ENCODE measurements at regions not wholly inside any gene's neighbourhood (a gene's known extent, or its start where the extent isn't known, plus 50 kb on each side); places are given as distances from the start of the nearest gene placed in this dataset.

DNA sequence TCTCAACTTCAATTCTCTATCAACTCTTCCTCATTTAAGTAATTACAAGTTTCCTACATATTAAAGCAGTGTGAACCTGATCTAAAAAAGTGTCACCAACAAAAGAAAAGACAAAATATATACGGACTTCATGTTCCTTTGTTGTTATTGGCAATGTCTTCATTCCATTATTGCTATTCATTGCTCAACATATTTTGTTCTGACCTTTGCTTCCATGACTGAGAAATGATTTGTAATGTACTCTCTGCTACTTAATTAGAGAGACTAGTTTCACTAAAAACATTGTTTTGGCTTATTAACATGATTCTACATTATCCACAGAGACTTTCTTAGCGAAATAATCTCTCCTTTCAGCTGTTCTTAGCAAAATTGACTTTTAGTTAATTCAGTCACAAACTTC lies 657.2 kb upstream of the ROBO1 start (continued):
- TF ChIP-seq EGR1 (IDR thresholded peaks at IDR 0.05; ENCODE audit: low read depth in 2 of 2): no peak
- no peak for TF ChIP-seq RXRA (IDR thresholded peaks at IDR 0.05)
- TF ChIP-seq NR2F2 (IDR thresholded peaks at IDR 0.05): no peak

GRCh38 chr3:80408030-80408721 lies 640.4 kb upstream of the ROBO1 start:
- DNase-seq (ENCODE audit: low spot score): no peak
- TF ChIP-seq HNF4G (IDR thresholded peaks at IDR 0.05) (no peak), RXRA (IDR thresholded peaks at IDR 0.05) (no peak)
- TF ChIP-seq, protein P1, sequence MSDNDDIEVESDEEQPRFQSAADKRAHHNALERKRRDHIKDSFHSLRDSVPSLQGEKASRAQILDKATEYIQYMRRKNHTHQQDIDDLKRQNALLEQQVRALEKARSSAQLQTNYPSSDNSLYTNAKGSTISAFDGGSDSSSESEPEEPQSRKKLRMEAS (IDR thresholded peaks at IDR 0.05): no peak
- no peaks in the 10 kb centered on the region for H3K27me3 ChIP-seq (ENCODE audit: control insufficient read depth in 4 of 4, insufficient read depth in 4 of 4, low read length in 3 of 4)
- H3K4me1 ChIP-seq (ENCODE audit: control insufficient read depth in 4 of 4, insufficient read depth in 4 of 4, low read length in 3 of 4): no peaks in the 10 kb centered on the region
- H3K4me3 ChIP-seq (ENCODE audit: low read depth in 1 of 3, low read length in 3 of 3): no peak overlapping the region
- no peaks in the 10 kb centered on the region for H3K36me3 ChIP-seq (ENCODE audit: control insufficient read depth in 4 of 4, insufficient read depth in 3 of 4, low read depth in 1 of 4, low read length in 3 of 4)
- WGBS: 68% methylated on average over 7 of the region's 7 CpGs
- H3K27ac ChIP-seq (ENCODE audit: low read depth in 1 of 2, low read length in 2 of 2): no peak overlapping the region
- no peaks in the 10 kb centered on the region for H3K9me3 ChIP-seq (ENCODE audit: control insufficient read depth in 4 of 4, low read length in 3 of 4)
- H3K9ac ChIP-seq (ENCODE audit: low read depth in 1 of 2, low read length in 2 of 2): no peak overlapping the region

DNA sequence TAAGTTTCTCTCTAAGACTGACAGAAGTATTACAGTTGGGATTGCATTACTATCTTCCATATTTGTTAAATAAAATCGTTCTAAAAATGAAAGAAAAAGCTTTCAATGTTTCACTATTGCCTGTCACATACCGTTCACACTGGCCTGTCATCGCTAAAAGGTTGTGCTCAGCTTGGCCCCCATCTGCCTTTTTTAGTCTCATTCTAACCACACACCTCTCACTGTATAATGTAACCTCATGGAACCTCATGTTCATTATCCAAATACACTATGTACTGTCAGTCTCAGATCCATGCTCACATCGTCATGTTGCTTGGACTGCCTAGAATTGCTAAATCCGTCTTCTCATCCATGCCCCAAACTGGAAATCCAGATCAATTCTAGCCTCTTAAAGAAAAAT lies 637.8 kb upstream of the ROBO1 start:
- no peak overlapping the region for H3K9ac ChIP-seq (ENCODE audit: low read depth in 1 of 2, low read length in 2 of 2)
- no peaks in the 10 kb centered on the region for H3K27me3 ChIP-seq (ENCODE audit: control insufficient read depth in 4 of 4, insufficient read depth in 4 of 4, low read length in 3 of 4)
- H3K4me1 ChIP-seq (ENCODE audit: control insufficient read depth in 4 of 4, insufficient read depth in 4 of 4, low read length in 3 of 4): no peaks in the 10 kb centered on the region
- no peak overlapping the region for H3K4me3 ChIP-seq (ENCODE audit: low read depth in 1 of 3, low read length in 3 of 3)
- H3K27ac ChIP-seq (ENCODE audit: low read depth in 1 of 2, low read length in 2 of 2): no peak overlapping the region
- TF ChIP-seq JUND (IDR thresholded peaks at IDR 0.05) (no peak), HNF4G (IDR thresholded peaks at IDR 0.05) (no peak), ZBTB33 (IDR thresholded peaks at IDR 0.05) (no peak), TAF1 (conservative IDR thresholded peaks at IDR 0.05) (no peak), YY1 (IDR thresholded peaks at IDR 0.05) (no peak), RXRA (IDR thresholded peaks at IDR 0.05) (no peak), HNF4A (conservative IDR thresholded peaks at IDR 0.05) (no peak), EGR1 (IDR thresholded peaks at IDR 0.05; ENCODE audit: low read depth in 2 of 2) (no peak), GABPA (IDR thresholded peaks at IDR 0.05 in 1 of 2, conservative IDR thresholded peaks at IDR 0.05 in 1 of 2) (no peak), ATF3 (IDR thresholded peaks at IDR 0.05) (no peak), CTCF (IDR thresholded peaks at IDR 0.05; ENCODE audit: low read depth, low read length, missing input control) (no peak)
- WGBS: 80% methylated on average over 5 of the region's 5 CpGs
- no peaks in the 10 kb centered on the region for H3K9me3 ChIP-seq (ENCODE audit: control insufficient read depth in 4 of 4, low read length in 3 of 4)
- no peaks in the 10 kb centered on the region for H3K36me3 ChIP-seq (ENCODE audit: control insufficient read depth in 4 of 4, insufficient read depth in 3 of 4, low read depth in 1 of 4, low read length in 3 of 4)
- DNase-seq (ENCODE audit: low spot score): no peak
